AG10803 (cell line): ENCODE measurements at regions not wholly inside any gene's neighbourhood (a gene's known extent, or its start where the extent isn't known, plus 50 kb on each side); places are given as distances from the start of the nearest gene placed in this dataset.
A peak's percentile ranks its signal among the peaks of the same experiment; 100 is the strongest.

Experiments
- DNase-seq: peaks from one replicate; pipeline ENCODE4 v3.0.0; 2010; ENCODE audit warnings: low read depth
- H3K4me3 ChIP-seq: 2 replicates; pipeline ENCODE4 v1.5.1; 2011; ENCODE audit warnings: mild to moderate bottlenecking, low read length, control low read depth
- TF ChIP-seq, protein P1 (sequence below): conservative IDR thresholded peaks from 2 replicates; pipeline ENCODE4 v1.5.1; 2011; ENCODE audit warnings: mild to moderate bottlenecking, low read length, control low read depth, inconsistent platforms

DNA sequence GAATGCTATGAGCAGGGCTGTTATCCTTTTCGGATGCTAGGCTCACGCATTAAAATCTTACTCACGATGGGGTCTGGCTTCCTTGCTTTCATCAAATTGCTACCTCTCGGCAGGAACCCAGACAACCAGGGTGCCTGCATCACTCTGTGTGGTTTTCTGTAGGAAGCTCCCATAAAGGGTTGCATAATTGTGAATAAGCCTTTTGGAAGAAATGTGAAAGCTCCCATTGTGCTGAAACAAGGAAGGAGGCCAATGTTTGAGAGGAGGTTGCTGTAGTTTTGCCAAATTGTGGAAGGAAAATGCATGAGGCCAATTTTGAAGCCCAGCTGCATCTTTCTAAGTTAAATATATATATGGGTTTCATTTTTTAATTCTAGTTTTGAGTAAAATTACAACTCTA is 615.5 kb downstream of the C6orf118 start:
- DNase-seq: peak; percentile 0
- no peak overlapping the region for H3K4me3 ChIP-seq

DNA sequence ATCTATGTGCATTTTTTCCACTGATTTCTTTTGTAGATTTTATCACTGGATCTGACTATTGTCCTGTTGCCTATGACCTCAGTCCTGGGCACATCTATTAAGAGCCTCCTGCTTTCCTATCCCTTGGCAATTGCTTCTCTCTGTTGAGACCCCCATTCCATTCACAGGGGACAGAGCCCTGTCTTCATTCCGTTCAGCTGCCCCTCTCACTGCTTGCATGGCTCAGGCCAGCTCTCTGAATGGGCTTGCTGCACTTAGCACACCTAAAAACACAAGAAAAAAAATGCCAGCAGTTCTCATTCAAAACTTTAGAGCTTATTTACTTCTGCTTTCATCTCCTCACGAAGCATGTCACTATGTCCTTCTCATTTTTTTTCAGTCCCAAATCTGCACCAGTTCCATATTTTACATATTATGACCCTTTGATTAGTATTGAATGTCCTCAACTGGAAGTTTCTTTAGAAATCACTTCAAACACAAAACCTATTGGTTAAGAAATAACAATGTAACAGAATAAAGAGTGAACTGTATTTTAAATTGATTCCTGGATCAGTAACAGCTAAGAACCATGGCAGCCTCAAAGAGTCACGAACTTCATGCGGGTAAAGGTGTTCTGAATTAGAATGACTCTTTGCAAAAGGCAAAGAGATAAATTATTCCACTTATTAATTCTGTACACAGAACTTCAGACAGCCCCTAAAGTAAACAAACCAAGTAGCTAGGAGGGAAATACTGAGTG is 616.5 kb downstream of the C6orf118 start:
- DNase-seq: no peak
- TF ChIP-seq, protein P1, sequence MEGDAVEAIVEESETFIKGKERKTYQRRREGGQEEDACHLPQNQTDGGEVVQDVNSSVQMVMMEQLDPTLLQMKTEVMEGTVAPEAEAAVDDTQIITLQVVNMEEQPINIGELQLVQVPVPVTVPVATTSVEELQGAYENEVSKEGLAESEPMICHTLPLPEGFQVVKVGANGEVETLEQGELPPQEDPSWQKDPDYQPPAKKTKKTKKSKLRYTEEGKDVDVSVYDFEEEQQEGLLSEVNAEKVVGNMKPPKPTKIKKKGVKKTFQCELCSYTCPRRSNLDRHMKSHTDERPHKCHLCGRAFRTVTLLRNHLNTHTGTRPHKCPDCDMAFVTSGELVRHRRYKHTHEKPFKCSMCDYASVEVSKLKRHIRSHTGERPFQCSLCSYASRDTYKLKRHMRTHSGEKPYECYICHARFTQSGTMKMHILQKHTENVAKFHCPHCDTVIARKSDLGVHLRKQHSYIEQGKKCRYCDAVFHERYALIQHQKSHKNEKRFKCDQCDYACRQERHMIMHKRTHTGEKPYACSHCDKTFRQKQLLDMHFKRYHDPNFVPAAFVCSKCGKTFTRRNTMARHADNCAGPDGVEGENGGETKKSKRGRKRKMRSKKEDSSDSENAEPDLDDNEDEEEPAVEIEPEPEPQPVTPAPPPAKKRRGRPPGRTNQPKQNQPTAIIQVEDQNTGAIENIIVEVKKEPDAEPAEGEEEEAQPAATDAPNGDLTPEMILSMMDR: no peak

More for the DNA sequence above, 615.5 kb downstream of the C6orf118 start:
- TF ChIP-seq, protein P1: no peak

DNA sequence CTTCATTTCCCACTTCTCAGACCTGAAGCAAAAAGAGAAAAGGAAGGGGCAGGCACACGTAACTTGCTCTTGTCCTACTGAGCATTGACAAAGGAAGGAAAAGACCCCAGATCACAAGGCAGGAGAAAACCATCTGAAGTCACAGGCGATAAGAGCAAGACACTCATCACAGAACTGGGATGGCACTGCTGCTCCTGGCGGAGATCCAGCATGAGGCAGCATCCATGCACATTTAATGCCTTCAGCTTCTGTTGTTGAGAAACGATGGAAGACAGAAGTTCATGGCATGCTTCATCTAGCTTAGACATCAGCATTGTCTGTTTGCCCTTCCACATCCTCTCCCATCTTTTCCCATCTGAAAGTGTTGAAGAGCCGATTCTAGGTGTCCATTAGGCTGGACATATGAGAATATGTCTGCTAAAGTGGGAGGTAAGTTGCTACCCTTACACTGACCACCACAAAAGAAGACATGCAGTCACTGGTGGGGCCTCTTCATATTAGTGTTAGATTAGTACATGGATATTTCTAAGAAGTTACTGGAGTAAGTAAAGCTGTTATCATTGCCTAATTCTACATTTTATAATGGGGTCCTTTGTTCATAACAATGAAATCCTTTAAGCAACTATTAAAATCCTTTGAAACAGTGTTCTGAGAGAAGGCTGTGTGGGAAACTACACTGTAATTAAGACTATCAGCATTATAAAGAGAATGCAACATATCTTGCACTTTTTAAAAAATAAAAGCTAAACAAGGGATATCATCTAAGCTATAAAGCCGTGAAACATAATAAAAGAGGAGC is 618.5 kb downstream of the C6orf118 start:
- H3K4me3 ChIP-seq: no peak overlapping the region
- TF ChIP-seq, protein P1: no peak
- no peak for DNase-seq

More for the DNA sequence above, 616.5 kb downstream of the C6orf118 start:
- no peak overlapping the region for H3K4me3 ChIP-seq

DNA sequence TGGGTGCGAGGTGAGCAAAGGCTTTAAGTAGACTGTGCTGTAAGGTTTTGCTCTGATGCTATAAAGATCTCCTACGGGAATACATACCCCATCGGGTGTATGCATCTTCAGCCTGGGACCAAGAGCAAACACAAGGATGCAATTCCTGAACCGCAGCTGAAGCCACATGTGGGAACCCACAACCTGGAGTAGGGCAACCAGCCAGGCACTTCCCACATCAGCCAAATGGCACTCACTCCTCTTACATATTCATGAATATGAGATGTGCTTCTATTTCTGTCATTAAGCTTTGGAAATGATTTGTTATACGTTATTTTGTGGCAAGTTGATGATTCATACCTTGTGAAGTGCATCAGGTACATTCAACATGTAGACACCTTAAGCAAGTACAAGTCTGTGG is 619.2 kb downstream of the C6orf118 start:
- H3K4me3 ChIP-seq: no peak overlapping the region
- TF ChIP-seq, protein P1: no peak
- DNase-seq: no peak

DNA sequence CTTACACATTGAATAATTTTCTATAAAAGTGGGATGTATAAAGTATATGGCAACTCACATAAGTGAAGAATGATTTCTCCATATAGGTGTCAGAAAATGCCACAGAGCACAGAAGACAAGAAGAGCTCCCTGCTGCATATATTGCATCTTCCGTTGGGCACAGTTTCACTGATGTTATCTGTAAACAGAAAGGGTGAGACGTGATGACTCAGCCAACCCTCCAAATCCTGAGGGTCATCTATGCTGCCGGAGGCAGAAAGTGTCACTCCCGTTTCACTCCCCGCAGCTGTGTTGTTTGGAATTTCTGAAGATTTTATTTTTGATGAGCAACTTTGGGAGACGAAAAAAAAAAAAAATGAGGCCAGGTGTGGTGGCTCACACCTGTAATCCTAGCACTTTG is 644.1 kb downstream of the C6orf118 start:
- TF ChIP-seq, protein P1: no peak
- no peak overlapping the region for H3K4me3 ChIP-seq
- DNase-seq: no peak

DNA sequence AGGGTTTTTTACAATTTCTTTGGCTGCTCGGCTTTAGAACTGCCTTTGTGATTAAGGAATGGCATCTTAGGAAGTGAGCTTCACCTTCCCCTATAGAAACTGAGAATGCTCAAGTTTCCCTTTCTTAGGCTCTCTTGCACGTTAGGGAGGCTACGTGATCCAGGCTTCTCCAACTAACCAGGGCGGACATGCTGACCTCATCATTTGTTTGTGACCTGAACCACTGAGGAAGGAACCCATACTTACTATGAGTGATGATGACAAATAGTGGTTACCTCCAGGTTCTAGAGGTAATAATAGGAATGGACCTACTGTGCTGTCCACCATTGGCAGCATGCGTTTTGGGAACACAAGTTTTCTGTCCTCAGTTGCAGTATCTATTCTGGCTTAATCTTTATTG is 645.8 kb downstream of the C6orf118 start:
- no peak overlapping the region for H3K4me3 ChIP-seq
- DNase-seq: no peak
- TF ChIP-seq, protein P1: no peak
